DMS153 treated with DMSO at 0.1 percent for 48 hours (cell line): ENCODE measurements at regions not wholly inside any gene's neighbourhood (a gene's known extent, or its start where the extent isn't known, plus 50 kb on each side); places are given as distances from the start of the nearest gene placed in this dataset.
A peak's percentile ranks its signal among the peaks of the same experiment; 100 is the strongest.
"Not testable (repeated sequence)": the region's sequence is repeated elsewhere in the genome, so short reads cannot be mapped to it uniquely, and the experiment has no call there.

ENCODE experiments used
- DNase-seq: peaks from one replicate; lab custom pipeline; 2025; ENCODE audit not compliant: unreplicated experiment; lab: John Stamatoyannopoulos, UW

GRCh38 chr2:78127424-78127823 lies 605.2 kb upstream of the LRRTM4 start:
- DNase-seq = no peak

- peak; percentile 36 for DNase-seq
These were observed 610.5 kb upstream of the LRRTM4 start for GRCh38 chr2:78132391-78133370.

GRCh38 chr2:78145395-78145996 lies 623.3 kb upstream of the LRRTM4 start:
- DNase-seq = no peak

- DNase-seq = no peak
These were observed 624.0 kb upstream of the LRRTM4 start for GRCh38 chr2:78145997-78146722.

- DNase-seq = no peak
These were observed 625.3 kb upstream of the LRRTM4 start for GRCh38 chr2:78147466-78147865.

- no peak for DNase-seq
These were observed 632.4 kb upstream of the LRRTM4 start for GRCh38 chr2:78154586-78154985.

GRCh38 chr2:78162202-78162601 lies 640.0 kb upstream of the LRRTM4 start:
- DNase-seq = no peak

- DNase-seq = not testable (repeated sequence)
These were observed 650.0 kb upstream of the LRRTM4 start for GRCh38 chr2:78172157-78172556.

- DNase-seq = no peak
These were observed 653.5 kb upstream of the LRRTM4 start for GRCh38 chr2:78175645-78176044.

- no peak for DNase-seq
These were observed 678.9 kb upstream of the LRRTM4 start for GRCh38 chr2:78201064-78201575.

- DNase-seq = no peak
These were observed 680.2 kb upstream of the LRRTM4 start for GRCh38 chr2:78202366-78202765.

GRCh38 chr2:78202986-78203670 lies 681.0 kb upstream of the LRRTM4 start:
- DNase-seq = no peak

- DNase-seq = no peak
These were observed 695.9 kb upstream of the LRRTM4 start for GRCh38 chr2:78218066-78218465.

- DNase-seq = no peak
These were observed 715.5 kb upstream of the LRRTM4 start for GRCh38 chr2:78237704-78238103.

- no peak for DNase-seq
These were observed 723.4 kb upstream of the LRRTM4 start for GRCh38 chr2:78245394-78246135.

- DNase-seq = no peak
These were observed 729.5 kb upstream of the LRRTM4 start for GRCh38 chr2:78251708-78252107.

- DNase-seq = no peak
These were observed 738.7 kb upstream of the LRRTM4 start for GRCh38 chr2:78260861-78261260.

- DNase-seq = no peak
These were observed 739.3 kb upstream of the LRRTM4 start for GRCh38 chr2:78261454-78261853.

- DNase-seq = not testable (repeated sequence)
These were observed 739.9 kb upstream of the LRRTM4 start for GRCh38 chr2:78262089-78262488.

- no peak for DNase-seq
These were observed 740.7 kb upstream of the LRRTM4 start for GRCh38 chr2:78262713-78263375.
